H1 (cell line): ENCODE measurements at regions not wholly inside any gene's neighbourhood (a gene's known extent, or its start where the extent isn't known, plus 50 kb on each side); places are given as distances from the start of the nearest gene placed in this dataset.

Experiments used
- CTCF ChIA-PET: fragments of 300-600 bp; sonication (Branson Sonifier 250); formaldehyde crosslinking; loops from one replicate; lab custom pipeline; 2021; ENCODE audit not compliant: partially characterized antibody; lab: Charles Lee
- POLR2A ChIA-PET: fragments of 300-600 bp; sonication (Branson Sonifier 250); formaldehyde crosslinking; loops from one replicate; lab custom pipeline; 2021; ENCODE audit warnings: inconsistent platforms; ENCODE audit not compliant: partially characterized antibody; lab: Charles Lee
- DNase-seq, 2 experiments: peaks; one replicate each; pipeline versions ENCODE4 v3.0.0 to v3.0.0-alpha.2; 2010 to 2022; ENCODE audit warnings: low spot score in 2 of 2, low read depth in 1 of 2, mixed read lengths in 1 of 2
- FAIRE-seq: peaks from 2 replicates; lab custom pipeline; 2011; peaks lifted over from hg19 to GRCh38; lab: Jason Lieb, UNC
- H2AFZ ChIP-seq: 2 replicates; pipeline ENCODE4 v1.8.1; 2012; ENCODE audit warnings: low read length, inconsistent platforms
- H2AK5ac ChIP-seq: 2 replicates; pipeline ENCODE4 v1.6.1; 2013; ENCODE audit warnings: low read depth, low read length
- H2BK120ac ChIP-seq: replicated peaks from 2 replicates; pipeline ENCODE3; 2013; ENCODE audit warnings: low read depth, low read length, inconsistent platforms
- H2BK12ac ChIP-seq: 2 replicates; pipeline ENCODE4 v1.6.1; 2013; ENCODE audit warnings: low read depth, low read length
- H2BK15ac ChIP-seq: 2 replicates; pipeline ENCODE4 v1.6.1; 2013; ENCODE audit warnings: low read length
- H2BK20ac ChIP-seq: 2 replicates; pipeline ENCODE4 v1.6.1; 2013; ENCODE audit warnings: low read length
- H2BK5ac ChIP-seq: 2 replicates; pipeline ENCODE4 v1.6.1; 2013; ENCODE audit warnings: low read depth, low read length
- H3K14ac ChIP-seq: 2 replicates; pipeline ENCODE4 v1.6.1; 2013; ENCODE audit warnings: inconsistent platforms; ENCODE audit not compliant: insufficient read length
- H3K18ac ChIP-seq: 2 replicates; pipeline ENCODE4 v1.6.1; 2013; ENCODE audit warnings: low read length; ENCODE audit errors: extremely low read depth
- H3K23ac ChIP-seq: 2 replicates; pipeline ENCODE4 v1.6.1; 2013; ENCODE audit warnings: inconsistent platforms; ENCODE audit not compliant: insufficient read length
- H3K23me2 ChIP-seq: 2 replicates; pipeline ENCODE4 v1.6.1; 2013; ENCODE audit warnings: low read depth, low read length
- H3K27ac ChIP-seq: 2 replicates; pipeline ENCODE4 v1.6.1; 2011; ENCODE audit warnings: low read depth, low read length, inconsistent platforms
- H3K27me3 ChIP-seq, 4 experiments: replicated peaks in 1 of 4; 1 replicate in 1 of 4; 2 replicates in 3 of 4; pipeline versions ENCODE4 v1.6.1 to v1.8.1; 2011 to 2013; ENCODE audit warnings: low read length in 3 of 4, mild to moderate bottlenecking in 3 of 4, inconsistent platforms in 2 of 4, mixed read lengths in 2 of 4, moderate library complexity in 1 of 4; ENCODE audit not compliant: control insufficient read depth in 3 of 4, insufficient read depth in 3 of 4; ENCODE audit errors: extremely low read depth in 1 of 4
- H3K36me3 ChIP-seq, 4 experiments: 2 replicates each; pipeline versions ENCODE4 v1.6.1 to v1.8.1; 2011 to 2013; ENCODE audit warnings: mild to moderate bottlenecking in 4 of 4, low read length in 3 of 4, moderate library complexity in 2 of 4, control low read depth in 1 of 4, inconsistent platforms in 1 of 4; ENCODE audit not compliant: insufficient read depth in 4 of 4, control insufficient read depth in 2 of 4
- H3K4ac ChIP-seq: replicated peaks from 2 replicates; pipeline ENCODE3; 2013; ENCODE audit warnings: low read length, low read depth, mixed read lengths, inconsistent platforms; ENCODE audit not compliant: insufficient read length
- H3K4me1 ChIP-seq, 4 experiments: replicated peaks in 1 of 4; 1 replicate in 1 of 4; 2 replicates in 3 of 4; pipeline versions ENCODE4 v1.6.1 to v1.8.1; 2011 to 2013; ENCODE audit warnings: low read length in 3 of 4, inconsistent platforms in 2 of 4, mixed read lengths in 1 of 4; ENCODE audit not compliant: insufficient read depth in 4 of 4, control insufficient read depth in 3 of 4
- H3K4me2 ChIP-seq, 2 experiments: 2 replicates each; pipeline versions ENCODE4 v1.6.1 to v1.8.1; 2011 to 2013; ENCODE audit warnings: low read depth in 2 of 2, low read length in 2 of 2, control low read depth in 1 of 2, inconsistent platforms in 1 of 2, mild to moderate bottlenecking in 1 of 2; ENCODE audit not compliant: insufficient read depth in 1 of 2
- H3K4me3 ChIP-seq, 4 experiments: fragments of 200-600, 300-600 bp in 1 of 4; sonication (generic), shearing (Covaris generic), sonication (Bioruptor Twin) in 1 of 4; 2 replicates each; pipeline versions ENCODE4 v1.5.1 to v1.8.1; 2011 to 2016; ENCODE audit warnings: low read length in 4 of 4, low read depth in 3 of 4, control low read depth in 2 of 4, inconsistent platforms in 2 of 4, mild to moderate bottlenecking in 2 of 4, mixed read lengths in 1 of 4, moderate library complexity in 1 of 4; ENCODE audit not compliant: insufficient read depth in 2 of 4; ENCODE audit errors: extremely low read depth in 1 of 4
- H3K56ac ChIP-seq: replicated peaks from 2 replicates; pipeline ENCODE3; 2013; ENCODE audit warnings: low read depth, mild to moderate bottlenecking, mixed read lengths, low read length, inconsistent platforms; ENCODE audit not compliant: insufficient read length
- H3K79me1 ChIP-seq: 2 replicates; pipeline ENCODE4 v1.6.1; 2013; ENCODE audit warnings: low read depth, low read length, control low read depth
- H3K79me2 ChIP-seq, 2 experiments: 2 replicates each; pipeline versions ENCODE4 v1.6.1 to v1.8.1; 2012 to 2013; ENCODE audit warnings: low read length in 2 of 2, mild to moderate bottlenecking in 2 of 2, inconsistent platforms in 1 of 2; ENCODE audit not compliant: insufficient read depth in 2 of 2, control insufficient read depth in 1 of 2
- H3K9ac ChIP-seq, 4 experiments: replicated peaks in 1 of 4; 1 replicate in 1 of 4; 2 replicates in 3 of 4; pipeline versions ENCODE4 v1.6.1 to v1.8.1; 2011 to 2013; ENCODE audit warnings: low read depth in 3 of 4, low read length in 3 of 4, control low read depth in 2 of 4, mild to moderate bottlenecking in 2 of 4, moderate library complexity in 2 of 4, inconsistent platforms in 1 of 4; ENCODE audit errors: extremely low read depth in 1 of 4
- H3K9me3 ChIP-seq, 2 experiments: 2 replicates each; pipeline versions ENCODE4 v1.6.1 to v1.8.1; 2012 to 2013; ENCODE audit warnings: mild to moderate bottlenecking in 2 of 2, moderate library complexity in 2 of 2, control low read depth in 1 of 2, inconsistent platforms in 1 of 2, low read depth in 1 of 2, low read length in 1 of 2, mixed read lengths in 1 of 2; ENCODE audit not compliant: insufficient read depth in 2 of 2
- H4K20me1 ChIP-seq, 2 experiments: replicated peaks in 1 of 2; 2 replicates each; pipeline versions ENCODE3 to v1.8.1; 2011 to 2013; ENCODE audit warnings: inconsistent platforms in 2 of 2, low read length in 2 of 2, mild to moderate bottlenecking in 1 of 2; ENCODE audit not compliant: insufficient read depth in 2 of 2, control insufficient read depth in 1 of 2
- H4K5ac ChIP-seq: 2 replicates; pipeline ENCODE4 v1.6.1; 2013; ENCODE audit warnings: low read length, low read depth, mixed read lengths, inconsistent platforms; ENCODE audit not compliant: insufficient read length
- H4K8ac ChIP-seq: 2 replicates; pipeline ENCODE4 v1.8.0; 2013; ENCODE audit warnings: mild to moderate bottlenecking, moderate library complexity, low read length, inconsistent platforms; ENCODE audit not compliant: insufficient read depth; ENCODE audit errors: extremely low read depth
- H4K91ac ChIP-seq: replicated peaks from 2 replicates; pipeline ENCODE3; 2013; ENCODE audit warnings: low read length, mixed read lengths, inconsistent platforms; ENCODE audit not compliant: insufficient read length
- CBX8 ChIP-seq: fragments of 300-800, 300-1000 bp; sonication (generic); IDR thresholded peaks from 2 replicates; pipeline ENCODE4 v1.7.1; 2016; ENCODE audit warnings: low read depth, low read length, borderline replicate concordance
- CHD1 ChIP-seq: IDR thresholded peaks from 2 replicates; pipeline ENCODE4 v1.6.1; 2012; ENCODE audit warnings: low read depth, low read length, improper control_type of control experiment
- GTF2F1 ChIP-seq: IDR thresholded peaks from 2 replicates; pipeline ENCODE4 v1.6.1; 2012; ENCODE audit warnings: low read depth, low read length, improper control_type of control experiment, borderline replicate concordance
- JUN ChIP-seq: IDR thresholded peaks from 2 replicates; pipeline ENCODE4 v1.6.1; 2011; ENCODE audit warnings: low read depth, mild to moderate bottlenecking, improper control_type of control experiment, low read length
- PHF8 ChIP-seq: fragments of 200-600 bp; sonication (generic); conservative IDR thresholded peaks from 2 replicates; pipeline ENCODE4 v1.7.1; 2012; ENCODE audit warnings: low read depth, mild to moderate bottlenecking, inconsistent platforms, low read length, moderate library complexity
- POLR2AphosphoS5 ChIP-seq: IDR thresholded peaks from 2 replicates; pipeline ENCODE4 v1.6.1; 2011; ENCODE audit warnings: low read depth, low read length
- RAD21 ChIP-seq, 2 experiments: IDR thresholded peaks in 1 of 2; conservative IDR thresholded peaks in 1 of 2; 2 replicates each; pipeline ENCODE4 v1.6.1; 2011; ENCODE audit warnings: low read depth in 2 of 2, low read length in 2 of 2, improper control_type of control experiment in 1 of 2, inconsistent platforms in 1 of 2, mild to moderate bottlenecking in 1 of 2, moderate library complexity in 1 of 2
- SIRT6 ChIP-seq: IDR thresholded peaks from one replicate; pipeline ENCODE4 v1.7.1; 2012; ENCODE audit warnings: low read length, inconsistent platforms
- TAF1 ChIP-seq: IDR thresholded peaks from 2 replicates; pipeline ENCODE4 v1.6.1; 2011; ENCODE audit warnings: mild to moderate bottlenecking, low read depth, low read length
- WGBS, 2 experiments: shearing (Covaris generic) in 1 of 2; methylation state at CpG; one replicate each; pipeline versions ENCODE4 v1.1.6 to v1.1.7; 2013 to 2015; ENCODE audit warnings: low lambda C conversion rate in 2 of 2, mixed read lengths in 2 of 2, inconsistent platforms in 1 of 2, low coverage in 1 of 2, missing lambda C conversion rate in 1 of 2; ENCODE audit not compliant: insufficient replicate concordance in 2 of 2, insufficient coverage in 1 of 2, insufficient read length in 1 of 2; ENCODE audit errors: extremely low coverage in 1 of 2, missing lambda C conversion rate in 1 of 2; 5-methylcytosine and 5-hydroxymethylcytosine counted together
- TF ChIP-seq, protein P1 (sequence below): IDR thresholded peaks from 2 replicates; pipeline ENCODE4 v1.6.1; 2012; ENCODE audit warnings: inconsistent platforms

DNA sequence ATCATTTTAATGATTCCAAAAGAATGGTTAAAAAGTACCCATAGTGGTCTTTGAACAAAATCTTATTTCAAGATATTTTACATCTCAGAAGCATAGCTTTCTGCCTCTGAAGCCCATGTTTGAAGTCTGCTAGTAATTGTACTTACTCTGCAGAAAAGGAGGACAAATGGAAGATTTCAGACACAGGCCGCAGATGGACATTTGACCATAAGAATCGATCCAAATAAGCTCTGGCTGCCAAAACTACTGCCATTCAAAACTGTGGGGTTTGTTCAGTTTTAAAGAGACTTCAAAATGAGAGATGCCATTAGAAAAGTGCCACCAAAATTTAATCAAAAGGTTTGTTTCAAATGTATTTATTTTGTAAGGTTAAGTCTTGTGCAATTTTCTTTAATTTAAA, 306.7 kb downstream of the DTWD2 start:
- no peaks in the 10 kb centered on the region for H4K20me1 ChIP-seq
- no peak overlapping the region for H4K91ac ChIP-seq
- DNase-seq, result no peak
- no peaks in the 10 kb centered on the region for H3K79me1 ChIP-seq
- no peak overlapping the region for H4K8ac ChIP-seq
- H3K27me3 ChIP-seq, result peaks cover 0 to 2% (median 0%) of the 10 kb centered on the region in 4 experiments; a peak in 1 of 7 replicates
- no peak overlapping the region for H3K18ac ChIP-seq
- H3K79me2 ChIP-seq, result no peaks in the 10 kb centered on the region
- TF ChIP-seq SIRT6, result no peak
- no peak for TF ChIP-seq TAF1
- no peak for TF ChIP-seq PHF8
- TF ChIP-seq GTF2F1, result no peak
- TF ChIP-seq, protein P1, sequence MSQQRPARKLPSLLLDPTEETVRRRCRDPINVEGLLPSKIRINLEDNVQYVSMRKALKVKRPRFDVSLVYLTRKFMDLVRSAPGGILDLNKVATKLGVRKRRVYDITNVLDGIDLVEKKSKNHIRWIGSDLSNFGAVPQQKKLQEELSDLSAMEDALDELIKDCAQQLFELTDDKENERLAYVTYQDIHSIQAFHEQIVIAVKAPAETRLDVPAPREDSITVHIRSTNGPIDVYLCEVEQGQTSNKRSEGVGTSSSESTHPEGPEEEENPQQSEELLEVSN, result no peak
- no peak for TF ChIP-seq JUN
- TF ChIP-seq POLR2AphosphoS5, result no peak
- no peak for TF ChIP-seq CHD1
- TF ChIP-seq CBX8, result no peak
- no peak for TF ChIP-seq RAD21 (IDR thresholded peaks at IDR 0.05 in 1 of 2, conservative IDR thresholded peaks at IDR 0.05 in 1 of 2; ENCODE audit: low read depth in 2 of 2, low read length in 2 of 2)
- no peak overlapping the region for H3K56ac ChIP-seq
- no peak overlapping the region for H3K4me3 ChIP-seq
- no peak for FAIRE-seq
- H2AK5ac ChIP-seq, result no peak overlapping the region
- no peak overlapping the region for H2AFZ ChIP-seq
- H2BK15ac ChIP-seq, result no peak overlapping the region
- H3K4me2 ChIP-seq, result no peak overlapping the region
- H3K36me3 ChIP-seq, result no peaks in the 10 kb centered on the region
- no peak overlapping the region for H3K4ac ChIP-seq
- H3K9ac ChIP-seq, result no peak overlapping the region
- H3K23me2 ChIP-seq, result no peaks in the 10 kb centered on the region
- no peak overlapping the region for H3K14ac ChIP-seq
- H2BK20ac ChIP-seq, result no peak overlapping the region
- WGBS, 2 experiments, result 91% methylated on average over 2 of the region's 2 CpGs; no CpG with 5 or more reads in 1 of the 2 experiments
- H3K23ac ChIP-seq, result no peak overlapping the region
- no peak overlapping the region for H2BK5ac ChIP-seq
- H4K5ac ChIP-seq, result no peak overlapping the region
- ChIA-PET POLR2A (no interaction called here), CTCF (interaction anchor here (1.1 kb wide), 1 partner anchor 11 kb away, joined by 4 read pairs; no protein-coding TSS in a partner anchor)
- H3K9me3 ChIP-seq, result no peaks in the 10 kb centered on the region
- no peak overlapping the region for H2BK12ac ChIP-seq
- no peak overlapping the region for H2BK120ac ChIP-seq
- H3K27ac ChIP-seq, result no peak overlapping the region
- H3K4me1 ChIP-seq, result no peaks in the 10 kb centered on the region
